Astrocyte (in vitro differentiated cells and primary cell): ENCODE measurements at regions not wholly inside any gene's neighbourhood (a gene's known extent, or its start where the extent isn't known, plus 50 kb on each side); places are given as distances from the start of the nearest gene placed in this dataset.

Experiments
- DNase-seq: peaks from one replicate; pipeline ENCODE4 v3.0.0-alpha.2; 2010; ENCODE audit warnings: low read depth
- FAIRE-seq: peaks from 2 replicates; lab custom pipeline; 2011; peaks lifted over from hg19 to GRCh38; lab: Jason Lieb, UNC
- H2AFZ ChIP-seq: 2 replicates; pipeline ENCODE4 v1.6.0; 2012; ENCODE audit warnings: low read depth, low read length, inconsistent platforms
- H3K27ac ChIP-seq: 2 replicates; pipeline ENCODE4 v1.5.1; 2011; ENCODE audit warnings: low read depth, low read length, inconsistent platforms
- H3K27me3 ChIP-seq: 2 replicates; pipeline ENCODE4 v1.6.0; 2011; ENCODE audit warnings: low read length, inconsistent platforms; ENCODE audit not compliant: insufficient read depth
- H3K36me3 ChIP-seq: 2 replicates; pipeline ENCODE4 v1.5.1; 2011; ENCODE audit warnings: low read length, inconsistent platforms; ENCODE audit not compliant: insufficient read depth
- H3K4me1 ChIP-seq: 2 replicates; pipeline ENCODE4 v1.5.1; 2011; ENCODE audit warnings: low read length, inconsistent platforms; ENCODE audit not compliant: insufficient read depth
- H3K4me2 ChIP-seq: 2 replicates; pipeline ENCODE4 v1.6.0; 2012; ENCODE audit warnings: low read length, inconsistent platforms
- H3K4me3 ChIP-seq: 2 replicates; pipeline ENCODE4 v1.5.1; 2011; ENCODE audit warnings: low read depth, mild to moderate bottlenecking, low read length, inconsistent platforms; ENCODE audit not compliant: insufficient read depth
- H3K79me2 ChIP-seq: 2 replicates; pipeline ENCODE4 v1.6.0; 2012; ENCODE audit warnings: mild to moderate bottlenecking, low read length, inconsistent platforms; ENCODE audit not compliant: insufficient read depth
- H3K9ac ChIP-seq: 2 replicates; pipeline ENCODE4 v1.6.0; 2012; ENCODE audit warnings: mild to moderate bottlenecking, low read length, inconsistent platforms
- H3K9me3 ChIP-seq: 2 replicates; pipeline ENCODE4 v1.5.1; 2012; ENCODE audit warnings: low read depth, mild to moderate bottlenecking, low read length, inconsistent platforms; ENCODE audit not compliant: insufficient read depth
- H4K20me1 ChIP-seq: 2 replicates; pipeline ENCODE4 v1.6.0; 2012; ENCODE audit warnings: low read length, inconsistent platforms; ENCODE audit not compliant: insufficient read depth
- H3K27ac Mint-ChIP-seq: one replicate; pipeline ENCODE4 v1.8.0; 2021; ENCODE audit warnings: mild to moderate bottlenecking, mixed read lengths; ENCODE audit not compliant: unreplicated experiment
- H3K27me3 Mint-ChIP-seq: one replicate; pipeline ENCODE4 v1.8.0; 2021; ENCODE audit warnings: low read depth, mixed read lengths; ENCODE audit not compliant: unreplicated experiment
- H3K36me3 Mint-ChIP-seq: one replicate; pipeline ENCODE4 v1.8.0; 2021; ENCODE audit warnings: low read depth, mixed read lengths; ENCODE audit not compliant: unreplicated experiment
- H3K4me1 Mint-ChIP-seq: one replicate; pipeline ENCODE4 v1.8.0; 2021; ENCODE audit warnings: low read depth, mixed read lengths; ENCODE audit not compliant: unreplicated experiment
- H3K4me3 Mint-ChIP-seq: one replicate; pipeline ENCODE4 v1.8.0; 2021; ENCODE audit warnings: mild to moderate bottlenecking, moderate library complexity, mixed read lengths; ENCODE audit not compliant: unreplicated experiment
- H3K9me3 Mint-ChIP-seq: one replicate; pipeline ENCODE4 v1.8.0; 2021; ENCODE audit warnings: mild to moderate bottlenecking, mixed read lengths; ENCODE audit not compliant: unreplicated experiment
- CTCF ChIP-seq: IDR thresholded peaks from 2 replicates; pipeline ENCODE4 v1.5.1; 2011; ENCODE audit warnings: low read depth, mild to moderate bottlenecking, inconsistent platforms, low read length, moderate library complexity; ENCODE audit not compliant: insufficient read depth
- EZH2 ChIP-seq: IDR thresholded peaks from 2 replicates; pipeline ENCODE4 v1.6.1; 2012; ENCODE audit warnings: mild to moderate bottlenecking, low read length, inconsistent platforms; ENCODE audit not compliant: insufficient read depth

GRCh38 chr17:74040291-74040690 lies 163.2 kb upstream of the RPL38 start:
- Histone ChIP-seq H3K9ac (no peak overlapping the region), H3K79me2 (no peaks in the 10 kb centered on the region), H3K27me3 (no peaks in the 10 kb centered on the region), H3K9me3 (no peaks in the 10 kb centered on the region), H3K4me1 (peaks cover 4% of the 10 kb centered on the region), H3K4me3 (no peak overlapping the region), H2AFZ (no peak overlapping the region), H3K4me2 (no peak overlapping the region), H3K36me3 (no peaks in the 10 kb centered on the region), H4K20me1 (no peaks in the 10 kb centered on the region), H3K27ac (no peak overlapping the region)
- H3K4me3 Mint-ChIP-seq = no peak overlapping the region
- H3K27me3 Mint-ChIP-seq = peaks cover 15% of the 10 kb centered on the region
- no peak overlapping the region for H3K27ac Mint-ChIP-seq
- DNase-seq (no peak), FAIRE-seq (no peak)
- TF ChIP-seq EZH2 (no peak), CTCF (no peak)
- no peaks in the 10 kb centered on the region for H3K36me3 Mint-ChIP-seq
- peaks cover 3% of the 10 kb centered on the region for H3K9me3 Mint-ChIP-seq
- H3K4me1 Mint-ChIP-seq = peaks cover 14% of the 10 kb centered on the region

GRCh38 chr17:74040729-74041128 lies 162.7 kb upstream of the RPL38 start:
- Mint-ChIP-seq H3K9me3 (peaks cover 3% of the 10 kb centered on the region), H3K27ac (no peak overlapping the region), H3K4me3 (no peak overlapping the region), H3K36me3 (no peaks in the 10 kb centered on the region), H3K4me1 (peaks cover 14% of the 10 kb centered on the region), H3K27me3 (peaks cover 16% of the 10 kb centered on the region)
- H3K27me3 ChIP-seq = no peaks in the 10 kb centered on the region
- H2AFZ ChIP-seq = no peak overlapping the region
- DNase-seq = no peak
- no peak overlapping the region for H3K9ac ChIP-seq
- H3K4me3 ChIP-seq = no peak overlapping the region
- no peaks in the 10 kb centered on the region for H3K36me3 ChIP-seq
- H3K9me3 ChIP-seq = no peaks in the 10 kb centered on the region
- H3K4me2 ChIP-seq = no peak overlapping the region
- H4K20me1 ChIP-seq = no peaks in the 10 kb centered on the region
- TF ChIP-seq CTCF = no peak
- TF ChIP-seq EZH2 = no peak
- no peak overlapping the region for H3K27ac ChIP-seq
- no peak for FAIRE-seq
- H3K79me2 ChIP-seq = no peaks in the 10 kb centered on the region
- peaks cover 4% of the 10 kb centered on the region for H3K4me1 ChIP-seq

GRCh38 chr17:74041869-74042640 lies 161.4 kb upstream of the RPL38 start:
- peaks cover 4% of the 10 kb centered on the region for H3K4me1 ChIP-seq
- no peaks in the 10 kb centered on the region for H3K27me3 ChIP-seq
- Mint-ChIP-seq H3K4me3 (no peak overlapping the region), H3K9me3 (peaks cover 3% of the 10 kb centered on the region), H3K36me3 (no peaks in the 10 kb centered on the region), H3K27ac (no peak overlapping the region), H3K4me1 (peaks cover 12% of the 10 kb centered on the region), H3K27me3 (peaks cover 18% of the 10 kb centered on the region)
- DNase-seq = no peak
- H3K4me3 ChIP-seq = no peak overlapping the region
- H3K9ac ChIP-seq = no peak overlapping the region
- peak overlapping the region; percentile 49 for H3K4me2 ChIP-seq
- no peak overlapping the region for H3K27ac ChIP-seq
- no peaks in the 10 kb centered on the region for H4K20me1 ChIP-seq
- H3K79me2 ChIP-seq = no peaks in the 10 kb centered on the region
- peak overlapping the region; percentile 20 for H2AFZ ChIP-seq
- no peak for TF ChIP-seq EZH2
- TF ChIP-seq CTCF = no peak
- no peaks in the 10 kb centered on the region for H3K36me3 ChIP-seq
- no peaks in the 10 kb centered on the region for H3K9me3 ChIP-seq
- no peak for FAIRE-seq
